Kidney (tissue), 13 donors: ENCODE measurements at regions not wholly inside any gene's neighbourhood (a gene's known extent, or its start where the extent isn't known, plus 50 kb on each side); places are given as distances from the start of the nearest gene placed in this dataset.

Experiments used
- DNase-seq, 5 donors: peaks; one replicate each; pipeline ENCODE4 v3.0.0-alpha.2; 2013 to 2020
- FAIRE-seq: peaks from 2 replicates; lab custom pipeline; 2012; peaks lifted over from hg19 to GRCh38; lab: Jason Lieb, UNC
- H3K27ac ChIP-seq, 2 donors: one replicate each; pipeline ENCODE4 v1.7.0; 2013; ENCODE audit warnings: low read depth in 2 of 2, low read length in 2 of 2, inconsistent platforms in 1 of 2
- H3K27me3 ChIP-seq: one replicate; pipeline ENCODE4 v1.7.1; 2013; ENCODE audit warnings: low read length, inconsistent platforms; ENCODE audit not compliant: control insufficient read depth, insufficient read depth
- H3K36me3 ChIP-seq, 3 donors: one replicate each; pipeline versions ENCODE4 v1.7.0 to v1.7.1; 2013; ENCODE audit warnings: low read length in 3 of 3, control low read depth in 1 of 3, inconsistent platforms in 1 of 3; ENCODE audit not compliant: insufficient read depth in 3 of 3, control insufficient read depth in 2 of 3
- H3K4me1 ChIP-seq, 3 donors: one replicate each; pipeline versions ENCODE4 v1.7.0 to v1.7.1; 2013; ENCODE audit warnings: low read length in 3 of 3, inconsistent platforms in 1 of 3, low read depth in 1 of 3; ENCODE audit not compliant: control insufficient read depth in 2 of 3, insufficient read depth in 2 of 3
- H3K4me3 ChIP-seq, 3 donors: one replicate each; pipeline versions ENCODE4 v1.7.0 to v1.8.1; 2013; ENCODE audit warnings: low read length in 3 of 3, control low read depth in 1 of 3, inconsistent platforms in 1 of 3
- H3K9ac ChIP-seq, 3 donors: one replicate each; pipeline versions ENCODE4 v1.7.0 to v1.7.1; 2013; ENCODE audit warnings: low read length in 3 of 3, control low read depth in 1 of 3, inconsistent platforms in 1 of 3
- H3K9me3 ChIP-seq, 3 donors: one replicate each; pipeline versions ENCODE4 v1.7.0 to v1.7.1; 2013; ENCODE audit warnings: low read length in 3 of 3, control low read depth in 1 of 3, inconsistent platforms in 1 of 3; ENCODE audit not compliant: control insufficient read depth in 2 of 3, insufficient read depth in 1 of 3
- CTCF ChIP-seq: IDR thresholded peaks from 3 replicates; pipeline ENCODE4 v1.5.1; 2012; ENCODE audit warnings: mild to moderate bottlenecking, moderate library complexity, borderline replicate concordance; ENCODE audit not compliant: insufficient read depth; ENCODE audit errors: extremely low read depth
- intact Hi-C: fragments of 100-400 bp; cut with DNase I; formaldehyde crosslinking; loops from one replicate; pipeline ENCODE4 v1.11.1; 2022
- donor health status: control.
- donor health status: control.
- donor health status: control.
- donor health status: control.
- donor health status: control.
- donor health status: DM: yes; HTN: yes; CAD: no.
- donor health status: Normal renal cell carcinoma (clear cell type).

- Histone ChIP-seq H3K27me3 (no peaks in the 10 kb centered on the region), H3K4me1 (no peaks in the 10 kb centered on the region), H3K9ac (no peak overlapping the region), H3K4me3 (no peak overlapping the region), H3K27ac (no peak overlapping the region), H3K9me3 (no peaks in the 10 kb centered on the region), H3K36me3 (no peaks in the 10 kb centered on the region)
- DNase-seq (no peak), FAIRE-seq (no peak)
- intact Hi-C loops = no loop called here
- no peak for TF ChIP-seq CTCF
Measured at GRCh38 chr1:37085393-37085792, 51.1 kb upstream of the GRIK3 start.

- intact Hi-C loops = no loop called here
- Histone ChIP-seq H3K9me3 (no peaks in the 10 kb centered on the region), H3K4me1 (no peaks in the 10 kb centered on the region), H3K27ac (no peak overlapping the region), H3K4me3 (no peak overlapping the region), H3K9ac (no peak overlapping the region), H3K27me3 (no peaks in the 10 kb centered on the region), H3K36me3 (no peaks in the 10 kb centered on the region)
- no peak for TF ChIP-seq CTCF
- FAIRE-seq = no peak
- no peak for DNase-seq
Measured at GRCh38 chr1:37089750-37090149, 55.4 kb upstream of the GRIK3 start.

- Histone ChIP-seq H3K27ac (no peak overlapping the region), H3K4me1 (no peaks in the 10 kb centered on the region), H3K9me3 (no peaks in the 10 kb centered on the region), H3K9ac (no peak overlapping the region), H3K36me3 (no peaks in the 10 kb centered on the region), H3K4me3 (no peak overlapping the region), H3K27me3 (no peaks in the 10 kb centered on the region)
- no peak for TF ChIP-seq CTCF
- no peak for FAIRE-seq
- DNase-seq = no peak
- intact Hi-C loops = no loop called here
Measured at GRCh38 chr1:37090671-37091070, 56.4 kb upstream of the GRIK3 start.

- no peaks in the 10 kb centered on the region for H3K36me3 ChIP-seq
- no peak for FAIRE-seq
- intact Hi-C loops = no loop called here
Measured at GRCh38 chr1:37092937-37093336, 58.6 kb upstream of the GRIK3 start.

More at GRCh38 chr1:37092937-37093336, 58.6 kb upstream of the GRIK3 start:
- no peak overlapping the region for H3K9ac ChIP-seq
- H3K4me3 ChIP-seq = no peak overlapping the region
- no peaks in the 10 kb centered on the region for H3K9me3 ChIP-seq
- TF ChIP-seq CTCF = no peak
- H3K27me3 ChIP-seq = no peaks in the 10 kb centered on the region
- no peaks in the 10 kb centered on the region for H3K4me1 ChIP-seq
- H3K27ac ChIP-seq = no peak overlapping the region
- no peak for DNase-seq
